Cortex of kidney (tissue), 1 donor: ENCODE measurements at regions not wholly inside any gene's neighbourhood (a gene's known extent, or its start where the extent isn't known, plus 50 kb on each side); places are given as distances from the start of the nearest gene placed in this dataset.
"Not testable (repeated sequence)": the region's sequence is repeated elsewhere in the genome, so short reads cannot be mapped to it uniquely, and the experiment has no call there.

ENCODE experiments used
- DNase-seq: peaks from one replicate; lab custom pipeline; 2025; lab: John Stamatoyannopoulos, UW

GRCh38 chr6:27772261-27773001 is 139.8 kb downstream of the OR2B2 start:
- DNase-seq, result peak; percentile 59

DNA sequence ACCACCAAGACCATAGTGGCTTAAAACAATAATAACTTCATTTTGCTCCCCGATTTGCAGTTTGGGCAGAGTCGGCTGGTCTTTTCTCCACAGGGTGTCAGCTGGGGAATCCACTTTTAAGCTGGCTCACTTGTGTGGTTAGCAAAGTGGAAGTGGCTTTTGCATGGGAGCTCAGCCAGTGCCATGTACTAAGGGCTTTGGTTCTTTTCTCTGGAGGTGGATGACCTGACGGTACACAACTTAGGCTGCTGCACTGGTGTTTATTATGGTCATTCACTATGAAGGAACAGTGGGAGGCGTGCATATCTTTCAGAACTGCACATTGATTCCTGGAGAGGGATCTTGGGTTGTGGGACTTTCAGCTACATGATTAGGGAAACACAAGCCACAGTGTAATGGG is 141.0 kb downstream of the OR2B2 start:
- no peak for DNase-seq

- DNase-seq, result no peak
Measured at GRCh38 chr6:27770724-27771123, 141.5 kb downstream of the OR2B2 start.

- no peak for DNase-seq
Measured at GRCh38 chr6:27768556-27768955, 143.6 kb downstream of the OR2B2 start.

- no peak for DNase-seq
Measured at GRCh38 chr6:27767851-27768250, 144.3 kb downstream of the OR2B2 start.

DNA sequence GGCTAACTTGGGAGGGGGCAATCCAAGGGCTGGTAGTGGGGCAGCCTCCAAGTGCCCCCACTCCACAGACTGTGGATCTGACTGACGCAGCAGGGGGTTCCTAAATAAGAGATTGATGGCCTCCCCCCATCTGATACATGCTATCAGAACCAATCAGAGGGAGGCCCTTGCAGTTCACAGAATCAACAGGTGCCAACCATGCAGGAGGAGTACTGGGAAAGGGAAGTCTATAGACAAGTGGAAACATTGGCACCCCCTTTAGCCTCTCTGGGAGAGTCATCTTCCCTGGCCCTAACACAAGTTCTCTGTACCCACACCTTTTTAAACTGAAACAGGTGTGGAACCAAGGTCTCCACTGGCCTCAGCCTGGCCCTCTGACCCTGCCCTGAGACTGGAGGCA is 145.8 kb downstream of the OR2B2 start:
- DNase-seq, result no peak

DNA sequence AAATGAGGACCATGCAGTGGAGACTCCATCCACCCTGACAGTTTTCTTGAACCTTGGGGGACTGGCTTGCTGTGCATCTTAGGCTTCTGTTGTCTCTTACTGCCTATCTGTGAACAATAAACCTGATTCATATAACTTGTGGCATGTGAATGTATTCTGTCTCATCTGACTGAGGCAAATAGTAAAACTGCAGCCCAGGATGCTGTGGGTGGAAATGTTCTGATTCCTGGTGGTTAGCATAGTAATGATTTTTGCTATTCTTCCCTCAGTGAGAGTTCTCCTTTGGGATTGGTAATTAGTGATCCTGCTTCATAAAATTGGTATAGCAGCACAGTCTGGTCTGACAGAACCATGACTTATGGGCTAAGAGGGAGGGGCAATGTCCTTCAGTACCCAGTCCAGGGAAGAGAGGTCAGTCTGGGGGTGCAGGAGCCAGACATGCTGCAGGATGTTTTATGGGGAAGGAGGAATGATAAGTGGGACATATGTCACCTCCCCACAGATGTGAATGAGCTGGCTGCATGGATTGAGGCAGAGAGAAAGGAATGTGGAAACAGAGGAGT is 147.1 kb downstream of the OR2B2 start:
- no peak for DNase-seq

- no peak for DNase-seq
Measured at GRCh38 chr6:27761391-27761790, 150.8 kb downstream of the OR2B2 start.

GRCh38 chr6:27760464-27760863 is 151.7 kb downstream of the OR2B2 start:
- no peak for DNase-seq

DNA sequence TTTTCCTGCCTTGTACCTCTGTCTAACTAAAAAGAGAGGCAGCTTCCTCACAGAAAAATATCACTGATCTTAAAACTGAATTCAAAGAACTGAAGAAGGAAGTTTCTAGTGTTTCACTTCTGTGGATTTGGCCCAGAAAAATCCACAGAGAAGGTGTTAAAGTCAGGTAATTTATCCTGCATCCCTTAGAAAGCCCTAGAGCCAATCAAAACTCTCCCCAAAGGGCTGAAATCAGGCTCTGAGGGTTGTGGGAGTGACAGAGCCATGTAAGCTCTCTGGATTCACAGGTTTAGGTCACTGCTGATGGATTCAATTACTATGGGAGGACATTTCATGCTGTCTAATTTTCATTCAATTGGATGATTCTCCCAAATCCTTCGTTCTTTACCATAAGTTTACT is 152.3 kb downstream of the OR2B2 start:
- no peak for DNase-seq

GRCh38 chr6:27758491-27758890 is 153.7 kb downstream of the OR2B2 start:
- DNase-seq, result no peak

GRCh38 chr6:27757307-27757706 is 154.9 kb downstream of the OR2B2 start:
- no peak for DNase-seq

DNA sequence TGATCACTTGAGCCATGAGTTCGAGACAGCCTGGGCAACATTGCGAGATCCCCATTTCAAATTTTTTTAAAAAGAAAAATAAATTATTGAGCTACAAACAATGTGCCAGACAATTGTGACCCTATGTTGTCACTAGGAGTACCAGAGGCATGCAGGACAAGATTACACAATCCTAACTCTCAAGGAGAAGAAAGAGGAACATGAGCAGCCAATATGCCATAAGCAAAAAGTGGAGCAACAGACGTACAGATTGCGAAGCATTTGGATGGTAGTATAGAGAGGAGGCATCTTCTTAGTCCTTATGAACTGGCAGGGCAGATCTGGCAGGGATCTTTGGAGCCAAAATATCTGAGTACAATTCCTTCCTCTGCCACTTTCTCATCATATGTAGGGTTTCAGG is 156.4 kb downstream of the OR2B2 start:
- DNase-seq, result no peak

DNA sequence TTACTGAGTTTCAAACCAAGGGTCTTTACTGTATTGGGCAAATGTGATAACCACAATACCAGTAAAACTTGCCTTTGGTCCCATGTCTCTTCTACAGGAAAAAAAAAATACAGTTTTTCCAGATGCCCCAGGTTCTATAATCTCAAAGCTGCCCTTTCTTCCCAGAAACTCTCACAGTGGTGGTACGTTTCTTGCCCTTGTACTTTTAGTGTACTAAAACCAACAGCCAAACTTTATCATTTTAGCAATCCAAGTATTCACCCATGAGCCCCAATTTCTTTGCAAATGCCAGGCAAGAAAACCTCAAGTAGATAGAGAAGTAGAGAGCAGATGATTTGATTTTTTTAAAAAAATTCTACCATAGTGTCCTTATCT is 157.8 kb downstream of the OR2B2 start:
- DNase-seq, result no peak

DNA sequence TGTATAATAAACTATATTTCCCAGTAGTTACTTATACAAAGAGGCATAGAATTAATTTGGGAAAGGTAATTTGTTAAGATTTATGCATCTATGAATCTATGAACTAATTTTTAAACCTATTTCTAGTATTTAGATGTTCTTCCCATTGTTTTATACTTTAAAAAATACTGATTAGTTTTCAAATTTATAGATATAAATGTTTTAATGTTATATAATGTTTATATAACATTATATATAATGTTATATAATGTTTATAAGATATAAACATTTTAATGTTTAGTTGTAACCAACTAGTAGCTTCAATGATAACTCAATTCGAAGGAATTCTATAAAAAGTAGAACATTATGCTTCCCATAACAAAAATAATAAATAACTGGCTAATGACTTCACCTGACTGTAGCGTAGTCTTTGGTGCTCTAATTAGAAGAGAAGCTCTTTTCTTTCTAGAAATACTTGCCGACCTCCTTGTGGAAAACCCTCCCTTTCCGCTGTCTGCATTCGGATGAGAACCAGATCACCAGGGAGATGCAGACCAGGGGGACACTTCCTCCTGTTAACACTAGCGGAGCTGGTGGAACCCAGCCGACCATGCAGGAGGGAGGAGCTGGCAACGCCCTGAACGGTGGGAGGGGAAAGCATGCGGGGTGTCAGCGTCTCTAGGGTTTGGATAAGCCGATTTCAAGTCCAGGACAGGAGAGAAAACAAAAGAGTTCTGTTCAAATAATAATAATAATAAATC is 158.4 kb downstream of the OR2B2 start:
- no peak for DNase-seq

DNA sequence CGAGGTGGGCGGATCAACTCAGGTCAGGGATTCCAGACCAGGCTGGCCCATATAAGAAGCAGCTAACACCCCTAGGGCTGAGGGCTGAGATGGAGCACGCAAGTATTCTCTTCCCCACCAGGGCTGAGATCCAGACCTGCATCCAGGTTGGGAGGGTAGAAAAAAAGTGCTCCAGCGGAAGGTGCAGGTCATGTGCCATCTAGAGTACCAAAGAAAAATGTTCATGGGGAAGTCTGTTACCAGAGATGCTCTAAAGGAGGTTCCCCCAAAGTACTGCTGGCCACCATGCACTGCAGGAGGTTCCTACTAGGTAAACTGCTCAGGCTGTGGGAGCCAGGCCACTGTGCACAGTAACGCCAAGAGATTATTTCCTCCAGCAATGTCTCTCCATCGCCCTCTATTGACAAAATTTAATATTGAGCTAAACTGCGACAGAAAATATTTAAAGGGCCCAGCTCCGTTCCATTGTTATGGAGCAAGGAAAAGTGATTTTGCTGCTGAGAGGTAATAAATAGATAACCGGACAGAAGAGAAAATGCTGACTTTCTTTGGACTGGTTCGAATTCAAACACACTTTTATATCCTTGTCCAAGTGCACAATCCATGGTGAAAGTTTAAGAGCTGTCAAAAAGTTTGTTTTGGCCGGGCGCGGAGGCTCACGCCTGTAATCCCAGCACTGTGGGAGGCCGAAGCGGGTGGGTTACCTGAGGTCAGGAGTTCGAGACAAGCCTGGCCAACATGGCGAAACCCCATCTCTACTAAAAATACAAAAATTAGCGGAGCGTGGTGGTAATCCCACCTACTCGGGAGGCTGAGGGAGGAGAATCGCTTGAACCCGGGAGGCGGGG is 159.9 kb downstream of the OR2B2 start:
- no peak for DNase-seq

GRCh38 chr6:27748661-27749060 is 163.5 kb downstream of the OR2B2 start:
- no peak for DNase-seq

- no peak for DNase-seq
Measured at GRCh38 chr6:27747637-27748036, 164.6 kb downstream of the OR2B2 start.

- not testable (repeated sequence) for DNase-seq
Measured at GRCh38 chr6:27746860-27747259, 165.3 kb downstream of the OR2B2 start.

GRCh38 chr6:27743787-27744186 is 168.4 kb downstream of the OR2B2 start:
- no peak for DNase-seq

- no peak for DNase-seq
Measured at GRCh38 chr6:27742833-27743573, 169.2 kb downstream of the OR2B2 start.

GRCh38 chr6:27739902-27740301 is 172.3 kb downstream of the OR2B2 start:
- DNase-seq, result not testable (repeated sequence)
